Cardiac septum (tissue), 1 donor: ENCODE measurements at regions not wholly inside any gene's neighbourhood (a gene's known extent, or its start where the extent isn't known, plus 50 kb on each side); places are given as distances from the start of the nearest gene placed in this dataset.
"Not testable (repeated sequence)": the region's sequence is repeated elsewhere in the genome, so short reads cannot be mapped to it uniquely, and the experiment has no call there.

ENCODE experiments used
- DNase-seq: peaks from one replicate; pipeline ENCODE4 v3.0.0-alpha.2; 2020; ENCODE audit warnings: low spot score
- intact Hi-C: fragments of 100-400 bp; cut with DNase I; formaldehyde crosslinking; loops from one replicate; pipeline ENCODE4 v1.14.0; 2022
- donor health status: DM: no; HTN: no; CAD: no.

DNA sequence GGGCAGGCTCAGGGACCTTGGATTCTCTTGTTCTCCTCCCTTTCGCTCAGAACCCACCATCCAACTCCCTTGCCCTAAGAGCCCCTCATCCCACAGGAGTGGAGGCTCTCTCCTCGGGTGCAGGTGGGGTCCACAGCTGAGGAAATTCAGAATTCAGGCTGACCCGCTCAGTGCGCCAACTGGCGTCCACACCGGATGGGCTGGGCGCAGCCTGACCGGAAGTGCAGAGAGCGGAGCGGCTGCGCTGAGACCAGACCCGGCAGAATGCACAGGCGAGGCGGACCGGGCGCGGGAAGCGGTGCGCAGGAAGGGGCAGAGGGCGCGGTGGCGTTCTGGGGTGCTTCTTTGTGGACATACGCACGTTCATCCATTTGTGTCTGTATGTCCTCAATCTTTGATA lies 210.4 kb upstream of the NDN start:
- intact Hi-C loops, result no loop called here
- DNase-seq, result no peak

- no peak for DNase-seq
These were observed 222.9 kb upstream of the NDN start for GRCh38 chr15:23910030-23910429.

GRCh38 chr15:23912191-23912590 lies 225.1 kb upstream of the NDN start:
- no peak for DNase-seq
- intact Hi-C loops, result no loop called here

More at GRCh38 chr15:23910030-23910429, 222.9 kb upstream of the NDN start:
- intact Hi-C loops, result no loop called here

DNA sequence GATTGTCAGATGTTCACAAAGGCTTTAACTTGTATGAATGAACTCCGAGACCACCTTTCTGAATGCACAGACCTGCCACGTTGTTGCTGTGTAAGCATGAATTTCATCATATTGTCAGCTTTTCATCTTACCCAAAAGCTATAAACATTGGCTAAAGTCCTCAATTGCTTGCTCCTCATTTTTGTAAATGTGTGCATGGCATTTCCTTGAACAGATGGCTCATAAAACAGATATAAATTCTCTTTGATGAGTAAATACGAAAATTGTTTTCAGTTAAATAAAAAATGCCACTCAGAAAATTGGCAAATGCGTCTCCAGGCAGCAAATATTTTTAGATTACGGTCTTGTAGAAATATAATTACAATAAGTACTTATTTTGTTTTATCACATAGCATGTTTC lies 226.0 kb upstream of the NDN start:
- DNase-seq, result no peak
- intact Hi-C loops, result no loop called here

DNA sequence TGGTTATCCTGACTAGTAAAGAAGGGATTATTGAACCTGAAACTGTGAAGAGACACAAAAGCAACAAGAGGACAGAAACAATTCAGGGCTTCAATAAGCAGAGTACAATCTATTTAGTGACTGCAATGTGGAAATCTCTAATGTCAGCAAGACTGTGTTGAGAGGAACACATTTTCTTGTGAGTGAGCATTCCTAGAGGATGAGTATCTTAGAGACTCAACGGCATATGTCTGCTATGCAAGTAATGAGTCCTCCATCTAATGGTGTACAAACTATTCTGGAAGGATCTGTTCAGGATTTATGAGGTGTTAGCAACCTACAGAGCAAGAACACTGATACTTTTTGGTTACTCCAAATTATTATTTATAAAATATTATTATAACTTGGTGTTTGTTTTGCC lies 226.5 kb upstream of the NDN start:
- intact Hi-C loops, result no loop called here
- no peak for DNase-seq

- DNase-seq, result no peak
- intact Hi-C loops, result no loop called here
These were observed 237.6 kb upstream of the NDN start for GRCh38 chr15:23924686-23925085.

DNA sequence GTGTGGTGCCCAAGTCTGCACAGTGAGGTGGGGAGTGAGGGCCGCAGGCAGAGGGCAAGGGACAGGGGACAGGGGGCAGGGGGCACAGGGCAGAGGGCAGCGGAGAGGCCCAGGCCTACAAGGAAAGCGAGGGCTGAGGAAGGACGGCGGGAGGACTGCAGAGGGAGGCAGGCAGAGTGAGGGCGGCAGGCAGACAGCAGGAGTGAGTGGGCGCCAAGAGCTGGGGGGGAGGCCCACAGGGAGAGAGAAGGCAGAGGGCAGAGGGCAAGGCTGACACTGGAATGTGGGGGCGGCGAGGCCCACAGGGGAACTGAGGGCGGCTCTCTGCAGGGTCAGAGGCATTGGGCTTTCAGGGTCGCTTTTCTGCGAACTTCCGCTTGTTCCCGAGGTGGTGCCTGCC lies 267.8 kb upstream of the NDN start:
- intact Hi-C loops, result no loop called here
- DNase-seq, result no peak

GRCh38 chr15:23983500-23984259 lies 296.6 kb upstream of the NDN start:
- no peak for DNase-seq
- intact Hi-C loops, result no loop called here

DNA sequence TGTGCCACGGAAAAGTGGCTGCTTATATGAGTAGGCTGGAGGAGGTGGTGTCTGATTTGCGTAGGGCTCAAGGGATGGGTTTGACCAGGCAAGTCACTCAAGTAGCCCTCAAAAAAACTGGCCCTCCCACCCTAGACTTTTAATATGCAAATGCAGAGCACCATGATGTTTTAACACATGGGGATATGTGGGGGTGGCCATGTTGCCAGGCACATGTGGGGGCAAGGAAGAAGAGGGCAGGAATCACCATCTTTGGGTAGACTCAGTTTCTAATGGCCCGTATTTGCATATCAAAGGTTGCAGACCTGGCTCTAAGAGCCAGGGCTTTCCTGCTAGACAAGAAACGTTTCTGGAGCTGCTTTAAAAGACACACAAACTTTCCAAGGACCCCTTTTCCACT lies 307.2 kb upstream of the NDN start:
- no peak for DNase-seq
- intact Hi-C loops, result no loop called here

GRCh38 chr15:23998056-23998455 lies 311.0 kb upstream of the NDN start:
- DNase-seq, result no peak
- intact Hi-C loops, result no loop called here

GRCh38 chr15:24008476-24008875 lies 321.4 kb upstream of the NDN start:
- no peak for DNase-seq
- intact Hi-C loops, result no loop called here

- intact Hi-C loops, result no loop called here
- no peak for DNase-seq
These were observed 330.4 kb upstream of the NDN start for GRCh38 chr15:24017470-24017869.

- no peak for DNase-seq
- intact Hi-C loops, result no loop called here
These were observed 352.6 kb upstream of the NDN start for GRCh38 chr15:24039683-24040082.

GRCh38 chr15:24054547-24055245 lies 367.6 kb upstream of the NDN start:
- no peak for DNase-seq
- intact Hi-C loops, result no loop called here

- DNase-seq, result no peak
- intact Hi-C loops, result no loop called here
These were observed 380.8 kb upstream of the NDN start for GRCh38 chr15:24067733-24068501.

- intact Hi-C loops, result no loop called here
- DNase-seq, result no peak
These were observed 388.4 kb upstream of the NDN start for GRCh38 chr15:24075420-24076089.

DNA sequence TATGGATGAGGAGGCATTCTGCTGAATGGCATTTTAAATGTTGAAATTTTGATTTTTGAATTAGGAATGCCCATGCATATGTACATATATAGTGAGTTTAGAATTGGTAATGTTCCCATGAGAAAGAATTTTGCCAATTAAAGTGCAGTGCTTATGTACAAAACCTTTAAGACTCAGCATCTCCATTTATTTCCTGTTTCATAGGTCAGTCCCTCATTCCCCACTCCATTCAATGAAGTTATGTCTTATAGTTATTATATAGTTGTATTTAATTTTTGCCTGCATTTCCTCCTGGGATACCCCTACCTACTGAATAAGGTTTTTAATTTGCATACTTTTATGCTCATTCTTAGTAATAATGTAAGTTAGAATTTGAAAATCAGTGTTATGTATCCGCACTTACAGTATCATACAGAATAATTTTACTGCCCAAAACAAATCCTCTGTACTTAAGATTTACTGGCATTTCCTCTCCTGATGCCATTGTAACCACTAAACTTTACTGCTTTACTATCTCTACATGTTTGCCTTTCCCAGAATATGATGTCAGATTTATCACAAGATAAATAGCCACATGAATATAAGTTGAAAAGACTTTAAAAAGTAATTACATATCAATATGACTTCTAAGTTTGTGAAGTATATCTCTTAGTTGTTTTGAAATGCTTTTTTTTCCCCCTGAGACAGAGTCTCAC lies 389.1 kb upstream of the NDN start:
- intact Hi-C loops, result no loop called here
- no peak for DNase-seq

GRCh38 chr15:24078310-24079029 lies 391.4 kb upstream of the NDN start:
- no peak for DNase-seq
- intact Hi-C loops, result no loop called here

GRCh38 chr15:24088941-24089340 lies 401.8 kb upstream of the NDN start:
- intact Hi-C loops, DNase-seq: not testable (repeated sequence)
